GM06990 (cell line): ENCODE measurements at regions not wholly inside any gene's neighbourhood (a gene's known extent, or its start where the extent isn't known, plus 50 kb on each side); places are given as distances from the start of the nearest gene placed in this dataset.

Experiments used
- DNase-seq: peaks from one replicate; pipeline ENCODE4 v3.0.0-alpha.2; 2011; ENCODE audit not compliant: insufficient read length; ENCODE audit errors: extremely low read depth
- H3K27me3 ChIP-seq: replicated peaks from 2 replicates; pipeline ENCODE4 v1.6.0; 2011; ENCODE audit warnings: low read length; ENCODE audit not compliant: control insufficient read depth, insufficient read depth
- H3K36me3 ChIP-seq: 2 replicates; pipeline ENCODE4 v1.5.1; 2011; ENCODE audit warnings: low read length; ENCODE audit not compliant: control insufficient read depth, insufficient read depth
- H3K4me3 ChIP-seq: replicated peaks from 2 replicates; pipeline ENCODE4 v1.5.1; 2011; ENCODE audit warnings: low read depth, mild to moderate bottlenecking, control low read depth, low read length
- TF ChIP-seq, protein P1 (sequence below): IDR thresholded peaks from 2 replicates; pipeline ENCODE4 v1.5.1; 2011; ENCODE audit warnings: low read length, control low read depth, mild to moderate bottlenecking, inconsistent platforms; ENCODE audit not compliant: insufficient read depth, poor library complexity, severe bottlenecking

DNA sequence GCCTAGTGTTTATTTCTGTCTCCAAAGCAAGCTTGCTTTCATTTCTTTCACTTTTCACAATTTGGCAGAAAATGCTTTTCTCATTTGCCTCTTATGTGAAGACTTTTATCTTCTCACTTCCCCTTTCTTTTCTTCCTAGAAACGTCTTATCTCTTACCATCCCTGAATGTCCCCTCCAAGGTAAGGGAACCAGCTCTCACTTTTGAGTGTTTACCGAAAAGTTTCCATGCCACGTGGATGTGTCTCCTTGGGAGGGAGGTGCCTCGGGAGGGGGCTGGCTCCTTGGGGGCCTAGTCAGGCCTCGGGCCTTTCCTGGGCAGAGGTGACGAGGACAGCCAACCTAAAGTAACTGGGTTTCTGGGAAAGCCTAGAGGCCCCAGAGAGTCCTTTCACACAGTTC, 127.4 kb downstream of the CD24 start:
- Histone ChIP-seq H3K36me3 (no peaks in the 10 kb centered on the region), H3K27me3 (no peaks in the 10 kb centered on the region), H3K4me3 (no peak overlapping the region)
- TF ChIP-seq, protein P1, sequence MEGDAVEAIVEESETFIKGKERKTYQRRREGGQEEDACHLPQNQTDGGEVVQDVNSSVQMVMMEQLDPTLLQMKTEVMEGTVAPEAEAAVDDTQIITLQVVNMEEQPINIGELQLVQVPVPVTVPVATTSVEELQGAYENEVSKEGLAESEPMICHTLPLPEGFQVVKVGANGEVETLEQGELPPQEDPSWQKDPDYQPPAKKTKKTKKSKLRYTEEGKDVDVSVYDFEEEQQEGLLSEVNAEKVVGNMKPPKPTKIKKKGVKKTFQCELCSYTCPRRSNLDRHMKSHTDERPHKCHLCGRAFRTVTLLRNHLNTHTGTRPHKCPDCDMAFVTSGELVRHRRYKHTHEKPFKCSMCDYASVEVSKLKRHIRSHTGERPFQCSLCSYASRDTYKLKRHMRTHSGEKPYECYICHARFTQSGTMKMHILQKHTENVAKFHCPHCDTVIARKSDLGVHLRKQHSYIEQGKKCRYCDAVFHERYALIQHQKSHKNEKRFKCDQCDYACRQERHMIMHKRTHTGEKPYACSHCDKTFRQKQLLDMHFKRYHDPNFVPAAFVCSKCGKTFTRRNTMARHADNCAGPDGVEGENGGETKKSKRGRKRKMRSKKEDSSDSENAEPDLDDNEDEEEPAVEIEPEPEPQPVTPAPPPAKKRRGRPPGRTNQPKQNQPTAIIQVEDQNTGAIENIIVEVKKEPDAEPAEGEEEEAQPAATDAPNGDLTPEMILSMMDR: no peak
- DNase-seq: peak; percentile 63

DNA sequence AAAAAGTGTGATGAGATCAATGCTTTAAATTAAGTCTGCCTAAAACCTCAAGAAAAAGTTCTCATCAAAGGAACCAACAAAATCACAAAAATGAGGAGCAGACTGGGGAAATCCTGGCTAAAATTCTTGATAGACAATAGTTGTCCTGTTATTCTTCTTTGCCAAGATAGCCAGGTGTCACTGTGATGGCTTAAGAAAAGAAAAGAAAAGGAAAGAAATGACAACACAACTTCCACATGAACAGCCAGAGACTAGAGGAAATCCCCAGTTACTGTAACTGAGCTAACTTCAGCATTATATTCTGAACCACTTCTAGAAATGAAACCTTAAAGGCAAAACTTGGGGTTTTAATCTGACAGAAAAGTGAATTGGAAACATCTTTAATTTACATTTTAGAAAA, 129.6 kb downstream of the CD24 start:
- DNase-seq: peak; percentile 54
- TF ChIP-seq, protein P1: no peak
- no peaks in the 10 kb centered on the region for H3K36me3 ChIP-seq
- no peak overlapping the region for H3K4me3 ChIP-seq
- H3K27me3 ChIP-seq: no peaks in the 10 kb centered on the region

DNA sequence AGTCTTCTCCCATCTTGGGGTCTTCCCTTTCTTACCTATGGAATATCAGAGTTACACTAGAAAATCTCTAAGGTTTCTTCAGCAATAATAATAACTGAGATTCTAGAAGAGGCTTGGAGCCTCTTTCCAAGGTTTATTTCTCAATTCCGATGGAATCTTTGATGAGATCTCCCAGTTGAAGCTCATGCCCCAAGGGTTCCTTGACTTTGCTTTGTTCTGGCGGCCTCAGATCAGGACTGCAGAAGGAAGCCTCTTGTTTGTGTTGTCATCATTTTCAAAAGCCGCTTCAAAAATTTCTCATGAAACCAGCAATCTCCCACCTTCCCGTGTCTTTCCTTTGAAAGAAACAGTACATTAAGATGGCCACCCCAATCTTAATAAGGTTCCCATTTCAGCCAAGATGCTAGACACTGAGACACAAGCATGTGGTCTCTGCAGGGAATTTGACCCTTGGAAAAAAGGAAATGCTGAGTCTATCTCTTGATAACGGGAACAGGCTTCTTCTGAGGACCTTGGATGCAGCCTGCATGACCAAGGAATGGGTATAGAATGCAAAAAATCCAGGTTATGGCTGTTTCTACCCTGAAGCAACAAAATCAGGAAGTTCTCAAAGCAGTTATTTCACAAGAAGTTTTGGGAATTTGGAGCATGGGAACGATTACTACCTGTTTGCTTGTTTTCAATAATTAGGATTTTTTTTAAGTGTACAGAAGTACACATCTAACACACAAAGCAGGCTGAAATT, 141.6 kb downstream of the CD24 start:
- H3K27me3 ChIP-seq: no peaks in the 10 kb centered on the region; the same call in 1 of the 2 replicates

DNA sequence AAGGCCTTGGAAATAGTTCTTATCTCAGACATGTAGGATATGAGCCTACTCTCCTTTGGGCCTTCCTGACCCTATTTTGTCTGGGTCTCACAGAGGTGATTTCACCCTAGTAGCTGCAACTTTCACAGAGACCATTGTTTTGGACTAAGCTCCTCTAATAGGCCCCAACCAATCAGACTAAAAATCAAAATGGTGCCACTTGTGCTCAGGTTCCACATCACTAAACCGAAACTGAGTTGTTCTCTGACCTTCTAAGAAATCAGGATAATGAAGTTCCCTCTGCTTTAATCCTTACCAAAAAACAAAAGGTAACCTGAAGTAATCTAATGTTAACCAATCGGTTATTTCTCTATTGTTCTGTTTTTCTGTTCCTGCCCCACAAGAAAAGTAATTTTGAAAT, 143.6 kb downstream of the CD24 start:
- H3K36me3 ChIP-seq: no peaks in the 10 kb centered on the region
- H3K4me3 ChIP-seq: no peak overlapping the region
- no peaks in the 10 kb centered on the region; the same call in 1 of the 2 replicates for H3K27me3 ChIP-seq
- DNase-seq: no peak
- TF ChIP-seq, protein P1: no peak

More for the DNA sequence above, 141.6 kb downstream of the CD24 start:
- no peak for DNase-seq
- Histone ChIP-seq H3K4me3 (no peak overlapping the region), H3K36me3 (no peaks in the 10 kb centered on the region)
- TF ChIP-seq, protein P1: no peak

DNA sequence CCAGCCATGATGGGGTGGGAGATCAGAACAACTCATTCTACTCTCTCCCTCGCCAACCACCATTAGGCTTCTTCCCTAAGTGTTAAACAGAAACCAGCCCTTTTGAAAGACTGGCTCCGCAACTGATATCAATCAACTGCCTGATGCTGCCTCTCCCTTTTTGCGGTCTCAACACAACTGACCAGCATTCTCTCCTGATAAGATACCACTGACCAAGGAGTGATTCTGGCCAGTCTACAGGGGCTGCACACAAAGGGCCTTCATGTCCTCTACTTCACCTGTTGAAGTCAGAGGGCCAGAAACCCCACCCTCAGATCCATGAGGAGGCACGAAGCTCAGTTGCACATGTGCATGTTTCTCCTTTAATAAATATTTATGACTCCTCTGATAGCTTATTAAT, 145.1 kb downstream of the CD24 start:
- no peaks in the 10 kb centered on the region; the same call in 1 of the 2 replicates for H3K27me3 ChIP-seq

More for the DNA sequence above, 145.1 kb downstream of the CD24 start:
- TF ChIP-seq, protein P1: no peak
- no peak for DNase-seq
- no peak overlapping the region for H3K4me3 ChIP-seq
- no peaks in the 10 kb centered on the region for H3K36me3 ChIP-seq
